ENCODE measurements at regions not wholly inside any gene's neighbourhood (a gene's known extent, or its start where the extent isn't known, plus 50 kb on each side); places are given as distances from the start of the nearest gene placed in this dataset. TPM values are rescaled to one million over a fixed set of nuclear protein-coding genes. Genes with fewer than 3 reads are reported as not detected.
"Not testable (repeated sequence)": the region's sequence is repeated elsewhere in the genome, so short reads cannot be mapped to it uniquely, and the experiment has no call there.

DNA sequence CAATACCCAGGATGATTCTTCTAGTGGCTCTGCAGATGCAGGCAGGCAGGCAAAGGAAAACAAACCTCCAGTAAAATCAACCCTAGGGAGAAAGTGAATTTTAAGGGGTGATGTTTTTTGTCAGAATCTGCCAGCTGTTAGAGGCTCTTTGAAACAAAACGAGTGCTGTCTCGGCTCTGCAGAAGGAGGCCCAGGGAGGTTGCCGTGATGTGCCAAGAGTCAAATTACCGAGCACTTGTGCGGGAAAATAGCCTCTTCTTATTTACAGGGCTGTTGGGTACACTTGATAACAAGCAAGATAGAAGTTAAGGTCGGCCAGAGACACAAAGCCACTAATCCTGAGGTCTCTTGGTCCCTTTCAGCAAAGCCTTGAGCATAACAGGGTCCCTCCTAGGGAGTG, 68.9 kb upstream of the EEF2KMT start:
- DNase-seq (ENCODE audit: low read depth): no peak
- no peak overlapping the region for H3K4me3 ChIP-seq (ENCODE audit: low read depth, low read length)
- TF ChIP-seq CTCF (IDR thresholded peaks at IDR 0.05; ENCODE audit: insufficient read depth, low read depth, low read length): no peak

DNA sequence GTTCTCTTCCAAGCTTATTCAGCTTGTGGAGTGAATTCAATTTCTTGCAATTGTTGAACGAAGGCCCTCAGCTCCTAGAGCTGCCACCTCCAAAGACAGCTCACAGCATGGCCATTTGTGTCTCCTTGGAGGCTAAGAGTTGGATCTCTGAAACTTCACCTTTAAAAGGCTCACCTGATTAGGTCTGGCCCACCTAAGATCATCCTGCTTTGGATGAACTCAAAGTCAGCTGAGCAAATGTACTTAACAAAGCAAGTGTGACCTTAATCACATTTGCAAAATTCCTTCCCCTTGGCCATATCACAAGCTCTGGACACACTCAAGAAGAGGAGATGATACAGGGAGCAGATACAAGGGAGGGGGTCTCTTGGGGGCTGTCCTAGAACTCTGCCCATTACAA, 67.8 kb upstream of the EEF2KMT start:
- H3K4me3 ChIP-seq (ENCODE audit: low read depth, low read length): not testable (repeated sequence)

GRCh38 chr16:5162801-5163200, 65.2 kb upstream of the EEF2KMT start:
- DNase-seq (ENCODE audit: low read depth); H3K4me3 ChIP-seq (ENCODE audit: low read depth, low read length): not testable (repeated sequence)

More for the DNA sequence above, 67.8 kb upstream of the EEF2KMT start:
- DNase-seq (ENCODE audit: low read depth): not testable (repeated sequence)

- DNase-seq (ENCODE audit: low read depth); H3K4me3 ChIP-seq (ENCODE audit: low read depth, low read length): not testable (repeated sequence)
These were observed 64.3 kb upstream of the EEF2KMT start for GRCh38 chr16:5161888-5162287.

DNA sequence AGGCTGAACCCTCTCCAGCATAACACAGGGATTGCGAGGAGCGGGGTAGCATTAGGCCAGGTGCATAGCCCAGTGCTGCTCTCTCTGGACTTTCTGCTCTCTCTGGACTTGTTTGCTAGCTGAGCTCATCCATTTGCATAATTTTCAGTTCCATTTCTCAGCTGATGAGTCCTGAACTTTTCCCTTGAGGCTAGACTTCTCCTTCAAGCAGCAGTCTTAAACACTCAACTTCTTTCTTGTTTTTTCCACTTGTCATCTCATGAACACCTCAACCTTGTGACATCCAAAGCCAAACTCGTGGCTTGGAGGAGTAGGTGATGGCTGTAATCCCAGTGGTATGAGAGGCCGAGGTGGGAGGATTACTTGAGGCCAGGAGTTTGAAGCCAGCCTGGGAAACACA, 62.4 kb upstream of the EEF2KMT start:
- not testable (repeated sequence) for H3K4me3 ChIP-seq (ENCODE audit: low read depth, low read length); DNase-seq (ENCODE audit: low read depth)

DNA sequence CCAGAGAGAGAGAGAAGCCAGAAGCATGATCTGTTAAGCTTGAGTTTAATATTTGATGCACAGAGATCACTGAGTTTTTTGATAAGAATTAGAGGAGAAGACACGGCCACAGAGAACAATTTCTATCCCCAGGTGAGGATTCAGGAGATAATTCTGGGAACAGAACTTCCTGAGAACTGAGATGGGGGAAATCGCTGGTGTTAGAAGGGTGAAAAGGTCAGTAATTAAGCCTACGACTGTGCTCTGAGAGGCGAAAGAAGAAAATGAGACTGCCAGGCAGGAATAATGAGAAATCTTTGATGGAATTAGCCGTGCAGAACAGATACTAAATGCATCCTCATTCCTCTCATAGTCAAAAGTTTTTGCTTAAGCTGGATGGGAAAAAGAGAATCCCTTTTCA, 61.9 kb upstream of the EEF2KMT start:
- not testable (repeated sequence) for DNase-seq (ENCODE audit: low read depth); H3K4me3 ChIP-seq (ENCODE audit: low read depth, low read length)

DNA sequence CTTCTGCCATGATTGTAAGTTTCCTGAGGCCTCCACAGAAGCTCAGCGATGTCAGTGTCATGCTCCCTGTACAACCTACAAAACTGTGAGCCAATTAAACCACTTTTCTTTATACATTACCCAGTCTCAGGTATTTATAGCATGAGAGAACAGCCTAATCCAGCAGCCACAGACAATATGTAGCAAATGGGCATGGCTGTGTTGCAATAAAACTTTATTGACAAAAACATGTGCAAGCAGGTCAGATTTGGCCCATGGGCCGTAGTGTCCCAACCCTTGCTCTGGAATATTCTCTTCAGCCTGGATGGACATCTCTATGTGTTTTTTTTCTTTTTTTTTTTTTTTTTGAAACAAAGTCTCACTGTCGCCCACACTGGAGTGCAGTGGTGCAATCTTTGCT, 60.9 kb upstream of the EEF2KMT start:
- no peak for DNase-seq (ENCODE audit: low read depth)
- no peak overlapping the region for H3K4me3 ChIP-seq (ENCODE audit: low read depth, low read length)
- TF ChIP-seq CTCF (IDR thresholded peaks at IDR 0.05; ENCODE audit: insufficient read depth, low read depth, low read length): no peak

DNA sequence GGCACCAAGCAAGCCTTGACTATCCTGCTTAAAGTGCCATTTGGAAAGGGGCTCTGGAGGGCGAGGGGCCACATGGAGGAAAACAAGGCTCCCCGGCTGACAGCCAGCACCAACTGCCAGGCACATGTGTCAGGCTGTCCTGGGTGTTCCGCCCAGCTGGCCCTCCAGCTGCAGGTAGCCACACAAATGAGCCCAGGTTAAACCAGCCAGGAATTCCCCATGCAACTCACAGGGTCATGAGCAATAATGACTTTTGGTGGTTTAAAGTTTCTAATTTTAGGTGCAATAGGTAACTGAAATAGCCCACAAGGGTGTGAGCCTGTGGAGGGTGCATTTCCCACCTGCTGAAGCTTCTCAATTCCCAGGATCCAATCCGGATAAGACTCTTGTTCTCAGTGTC, 58.9 kb upstream of the EEF2KMT start:
- DNase-seq (ENCODE audit: low read depth): not testable (repeated sequence)

GRCh38 chr16:5154006-5154405, 56.4 kb upstream of the EEF2KMT start:
- DNase-seq (ENCODE audit: low read depth): not testable (repeated sequence)

More for the DNA sequence above, 58.9 kb upstream of the EEF2KMT start:
- H3K4me3 ChIP-seq (ENCODE audit: low read depth, low read length): not testable (repeated sequence)

GRCh38 chr16:5151409-5151808, 53.8 kb upstream of the EEF2KMT start:
- not testable (repeated sequence) for DNase-seq (ENCODE audit: low read depth); H3K4me3 ChIP-seq (ENCODE audit: low read depth, low read length)

More at GRCh38 chr16:5154006-5154405, 56.4 kb upstream of the EEF2KMT start:
- H3K4me3 ChIP-seq (ENCODE audit: low read depth, low read length): not testable (repeated sequence)

Small RNA genes lying in the stretch of these regions (small RNA-seq; reads per million reads assigned to genes)
- gene AC007012.1 (not detected), gene MIR8065 (not detected), gene RNU6-328P (not detected), gene RNU6-457P (not detected), gene RNU7-99P (not detected), gene SNRPCP20 (not detected)

All from fibroblast of villous mesenchyme (primary cell).